Spleen (tissue), 11 donors: ENCODE measurements at regions not wholly inside any gene's neighbourhood (a gene's known extent, or its start where the extent isn't known, plus 50 kb on each side); places are given as distances from the start of the nearest gene placed in this dataset.

Experiments used
- DNase-seq: peaks from one replicate; pipeline ENCODE4 v3.0.0-alpha.2; 2020
- H3K27ac ChIP-seq, 8 donors: fragments of 200-600 bp; sonication (generic) in 7 of 8; 1 replicate in 4 of 8; 2 replicates in 4 of 8; pipeline versions ENCODE4 v1.5.0 to v1.8.0; 2016 to 2021; ENCODE audit warnings: inconsistent platforms in 4 of 8, mild to moderate bottlenecking in 4 of 8, moderate library complexity in 1 of 8
- H3K27me3 ChIP-seq, 7 donors: fragments of 200-600 bp; sonication (generic) in 6 of 7; replicated peaks in 1 of 7; 1 replicate in 4 of 7; 2 replicates in 3 of 7; pipeline versions ENCODE4 v1.5.0 to v1.8.0; 2016 to 2021; ENCODE audit warnings: inconsistent platforms in 3 of 7, mild to moderate bottlenecking in 1 of 7
- H3K36me3 ChIP-seq, 6 donors: fragments of 200-600 bp; sonication (generic) in 5 of 6; 1 replicate in 4 of 6; 2 replicates in 2 of 6; pipeline versions ENCODE4 v1.5.0 to v1.8.0; 2016 to 2021; ENCODE audit warnings: inconsistent platforms in 2 of 6
- H3K4me1 ChIP-seq, 6 donors: fragments of 200-600 bp; sonication (generic) in 5 of 6; 1 replicate in 3 of 6; 2 replicates in 3 of 6; pipeline versions ENCODE4 v1.5.0 to v1.8.0; 2016 to 2021; ENCODE audit warnings: inconsistent platforms in 3 of 6
- H3K4me3 ChIP-seq, 8 donors: fragments of 200-600 bp; sonication (generic) in 7 of 8; 1 replicate in 4 of 8; 2 replicates in 4 of 8; pipeline versions ENCODE4 v1.5.0 to v1.8.0; 2016 to 2021; ENCODE audit warnings: inconsistent platforms in 4 of 8, mild to moderate bottlenecking in 4 of 8, moderate library complexity in 2 of 8
- H3K9me3 ChIP-seq, 8 donors: fragments of 200-600 bp; sonication (generic) in 7 of 8; 1 replicate in 4 of 8; 2 replicates in 4 of 8; pipeline versions ENCODE4 v1.5.0 to v1.8.0; 2016 to 2021; ENCODE audit warnings: inconsistent platforms in 4 of 8
- POLR2A ChIP-seq, 3 donors: fragments of 450-650 bp; IDR thresholded peaks; one replicate each; pipeline ENCODE4 v1.5.1; 2017; ENCODE audit warnings: antibody characterized with exemption in 3 of 3, mild to moderate bottlenecking in 1 of 3
- POLR2AphosphoS5 ChIP-seq, 3 donors: sonication (generic); formaldehyde crosslinking; IDR thresholded peaks; one replicate each; pipeline ENCODE4 v1.5.1; 2017; ENCODE audit warnings: antibody characterized with exemption in 3 of 3
- WGBS, 5 donors: extraction: QIAGEN DNeasy Blood & Tissue Kit in 3 of 5; methylation state at CpG; one replicate each; pipeline versions ENCODE4 v1.1.5 to v1.1.7; 2013 to 2018; 5-methylcytosine and 5-hydroxymethylcytosine counted together
- intact Hi-C: fragments of 100-400 bp; cut with DNase I; formaldehyde crosslinking; loops from one replicate; pipeline ENCODE4 v1.15.0; 2023; ENCODE audit warnings: low total_unique reads
- TF ChIP-seq, protein P1 (sequence below), 11 experiments: fragments of 200-600 bp in 7 of 11; fragments of 450-650 bp in 4 of 11; sonication (generic) in 4 of 11; IDR thresholded peaks in 8 of 11; conservative IDR thresholded peaks in 3 of 11; 1 replicate in 7 of 11; 2 replicates in 4 of 11; pipeline versions ENCODE4 v1.4.0 to v1.8.0; 2016 to 2021; ENCODE audit warnings: antibody characterized with exemption in 11 of 11, inconsistent platforms in 4 of 11, mild to moderate bottlenecking in 1 of 11
- donor health status: healthy with polysubstance abuse.
- donor health status: DM: no; HTN: no; CAD: no; lungs with moderate emphysema.
- donor health status: DM: no; HTN: no; CAD: no.
- donor health status: Bipolar disorder and iron deficiency.
- donor health status: healthy.
- donor health status: DM: no; HTN: no; CAD: no.
- donor health status: DM: yes; HTN: yes; CAD: no.

DNA sequence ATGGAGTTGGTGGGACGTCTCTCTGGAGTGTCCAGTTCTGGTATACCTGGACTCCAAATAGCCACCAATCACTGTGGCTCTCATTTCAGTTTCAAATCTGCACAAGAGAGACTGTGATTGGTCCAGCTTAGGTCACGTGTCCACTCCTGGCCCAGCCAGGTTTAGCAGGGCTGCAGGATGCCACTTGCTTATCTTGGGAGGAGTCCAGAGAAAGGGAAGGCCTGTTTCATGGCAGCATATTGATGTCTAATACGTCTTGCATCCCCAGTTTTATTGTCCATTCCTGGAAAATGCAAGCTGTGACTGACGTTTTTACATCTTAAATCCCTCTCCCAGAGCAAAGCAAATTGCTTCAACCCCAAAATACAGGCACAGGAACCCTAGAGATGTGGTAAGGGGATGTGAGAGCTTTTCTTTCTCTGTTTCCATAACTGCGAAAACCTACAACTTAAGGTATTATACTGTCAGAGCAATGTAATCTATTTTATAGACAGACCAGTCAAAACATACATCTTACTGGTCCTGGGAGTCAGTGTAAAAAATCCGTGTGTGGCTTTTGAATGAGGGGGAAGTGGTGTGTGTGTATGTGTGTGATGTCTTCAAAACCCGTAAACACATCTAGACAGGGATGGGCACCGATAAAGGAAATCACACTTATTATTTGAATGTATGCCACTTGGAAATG lies 274.4 kb downstream of the TLE3 start:
- Histone ChIP-seq H3K36me3 (no peaks in the 10 kb centered on the region), H3K4me3 (no peak overlapping the region), H3K27ac (no peak overlapping the region), H3K4me1 (no peaks in the 10 kb centered on the region), H3K9me3 (no peaks in the 10 kb centered on the region), H3K27me3 (peaks cover 0 to 24% (median 0%) of the 10 kb centered on the region in 7 donors)
- 62 to 80% (median 71%) methylated on average over 8 of the region's 8 CpGs for WGBS, 5 donors
- TF ChIP-seq POLR2AphosphoS5 (IDR thresholded peaks at IDR 0.05): no peak
- TF ChIP-seq POLR2A (IDR thresholded peaks at IDR 0.05): no peak
- TF ChIP-seq, protein P1, sequence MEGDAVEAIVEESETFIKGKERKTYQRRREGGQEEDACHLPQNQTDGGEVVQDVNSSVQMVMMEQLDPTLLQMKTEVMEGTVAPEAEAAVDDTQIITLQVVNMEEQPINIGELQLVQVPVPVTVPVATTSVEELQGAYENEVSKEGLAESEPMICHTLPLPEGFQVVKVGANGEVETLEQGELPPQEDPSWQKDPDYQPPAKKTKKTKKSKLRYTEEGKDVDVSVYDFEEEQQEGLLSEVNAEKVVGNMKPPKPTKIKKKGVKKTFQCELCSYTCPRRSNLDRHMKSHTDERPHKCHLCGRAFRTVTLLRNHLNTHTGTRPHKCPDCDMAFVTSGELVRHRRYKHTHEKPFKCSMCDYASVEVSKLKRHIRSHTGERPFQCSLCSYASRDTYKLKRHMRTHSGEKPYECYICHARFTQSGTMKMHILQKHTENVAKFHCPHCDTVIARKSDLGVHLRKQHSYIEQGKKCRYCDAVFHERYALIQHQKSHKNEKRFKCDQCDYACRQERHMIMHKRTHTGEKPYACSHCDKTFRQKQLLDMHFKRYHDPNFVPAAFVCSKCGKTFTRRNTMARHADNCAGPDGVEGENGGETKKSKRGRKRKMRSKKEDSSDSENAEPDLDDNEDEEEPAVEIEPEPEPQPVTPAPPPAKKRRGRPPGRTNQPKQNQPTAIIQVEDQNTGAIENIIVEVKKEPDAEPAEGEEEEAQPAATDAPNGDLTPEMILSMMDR (IDR thresholded peaks at IDR 0.05 in 8 of 11, conservative IDR thresholded peaks at IDR 0.05 in 3 of 11): no peak
- intact Hi-C loops: no loop called here
- no peak for DNase-seq

DNA sequence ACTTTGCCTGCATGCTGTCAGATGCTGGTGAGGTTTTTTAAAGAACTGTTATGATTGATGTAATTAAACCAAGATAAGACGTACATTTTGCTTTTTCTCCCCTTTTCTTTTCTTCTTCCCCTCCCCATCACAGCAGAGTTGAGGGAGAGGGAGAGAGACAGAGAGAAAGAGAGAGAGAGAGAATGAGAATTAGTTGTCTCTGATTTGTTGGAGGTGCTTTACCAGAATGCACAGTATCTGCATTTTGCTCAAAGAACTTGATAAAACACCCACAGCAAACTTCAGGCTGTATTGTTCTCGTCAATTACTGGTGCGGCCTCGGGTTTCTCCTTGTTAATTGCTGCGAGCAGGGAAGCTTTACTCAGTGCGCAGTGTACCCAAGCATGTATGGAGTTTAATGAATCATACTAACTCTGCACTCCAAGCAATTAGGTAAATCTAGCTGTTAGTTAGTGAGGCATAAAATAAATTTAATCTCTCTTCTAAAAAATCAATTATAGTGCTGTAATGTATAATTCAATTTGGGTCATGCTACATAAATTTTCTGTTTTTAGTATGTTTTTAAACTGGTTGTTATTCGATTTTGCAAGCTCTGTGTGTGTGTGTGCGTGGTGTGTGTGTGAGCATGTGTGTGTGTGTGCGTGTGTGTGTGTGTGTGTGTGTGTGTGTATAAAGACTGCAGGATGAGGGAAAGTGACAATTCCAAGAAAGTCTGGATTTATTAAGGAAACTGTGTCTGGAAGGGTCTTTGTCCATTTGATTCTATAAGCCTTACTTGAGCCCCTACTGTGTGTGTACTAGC lies 273.4 kb downstream of the TLE3 start:
- Histone ChIP-seq H3K4me3 (no peak overlapping the region), H3K36me3 (no peaks in the 10 kb centered on the region), H3K9me3 (no peaks in the 10 kb centered on the region), H3K27me3 (peaks cover 0 to 18% (median 0%) of the 10 kb centered on the region in 7 donors), H3K4me1 (no peaks in the 10 kb centered on the region), H3K27ac (no peak overlapping the region)
- 82 to 86% (median 85%) methylated on average over 9 of the region's 9 CpGs for WGBS, 5 donors
- DNase-seq: no peak
- intact Hi-C loops: no loop called here
- TF ChIP-seq POLR2A (IDR thresholded peaks at IDR 0.05) (no peak), POLR2AphosphoS5 (IDR thresholded peaks at IDR 0.05) (no peak)
- TF ChIP-seq, protein P1 (IDR thresholded peaks at IDR 0.05 in 8 of 11, conservative IDR thresholded peaks at IDR 0.05 in 3 of 11): no peak

DNA sequence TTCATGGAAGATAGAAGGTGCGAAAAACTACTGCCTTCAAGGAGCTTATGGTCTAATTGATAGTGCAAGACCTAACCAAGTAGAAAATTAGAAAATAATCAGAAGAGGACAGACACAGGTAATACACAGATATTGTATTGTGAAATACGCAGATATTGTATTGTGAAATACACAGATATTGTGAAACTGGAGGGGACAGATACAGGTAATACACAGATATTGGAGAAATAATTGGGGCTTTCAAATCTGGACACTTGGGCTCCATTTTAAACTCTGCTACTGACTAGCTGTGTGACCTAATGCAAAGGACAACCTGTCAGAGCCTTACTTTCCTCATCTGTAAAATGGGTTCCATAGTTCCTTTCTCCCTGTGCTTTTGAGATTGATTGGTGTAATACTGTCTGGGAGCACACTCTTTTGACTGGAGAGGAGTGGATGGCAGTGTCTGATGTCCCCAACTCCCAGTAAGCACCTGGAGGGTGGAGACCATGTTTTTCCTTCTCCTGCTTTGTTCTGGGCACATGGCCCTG lies 272.8 kb downstream of the TLE3 start:
- TF ChIP-seq POLR2AphosphoS5 (IDR thresholded peaks at IDR 0.05) (no peak), POLR2A (IDR thresholded peaks at IDR 0.05) (no peak)
- TF ChIP-seq, protein P1 (IDR thresholded peaks at IDR 0.05 in 8 of 11, conservative IDR thresholded peaks at IDR 0.05 in 3 of 11): no peak
- Histone ChIP-seq H3K9me3 (no peaks in the 10 kb centered on the region), H3K36me3 (no peaks in the 10 kb centered on the region), H3K27me3 (peaks cover 0 to 13% (median 0%) of the 10 kb centered on the region in 7 donors), H3K27ac (no peak overlapping the region), H3K4me3 (no peak overlapping the region), H3K4me1 (no peaks in the 10 kb centered on the region)
- 87 to 96% (median 92%) methylated on average over 2 of the region's 2 CpGs for WGBS, 5 donors
- intact Hi-C loops: no loop called here
- no peak for DNase-seq
